HEK293 (cell line): ENCODE measurements at regions not wholly inside any gene's neighbourhood (a gene's known extent, or its start where the extent isn't known, plus 50 kb on each side); places are given as distances from the start of the nearest gene placed in this dataset.

Source experiments
- CTCF ChIA-PET: fragments of 350-600 bp; formaldehyde crosslinking; extraction: SDS; loops from one replicate; lab custom pipeline; 2021; ENCODE audit warnings: antibody characterized with exemption; lab: Yijun Ruan, JAX
- POLR2A ChIA-PET: fragments of 300-600 bp; formaldehyde crosslinking; extraction: SDS; loops from one replicate; lab custom pipeline; 2020; ENCODE audit warnings: antibody characterized with exemption, inconsistent platforms; lab: Yijun Ruan, JAX
- H3K27ac ChIP-seq: fragments of 200-500 bp; sonication (Bioruptor generic); 2 replicates; pipeline ENCODE4 v1.5.1; 2014; ENCODE audit warnings: low read depth, low read length, control low read depth, inconsistent platforms; ENCODE audit errors: extremely low read depth
- H3K36me3 ChIP-seq, 2 experiments: fragments of 200-500 bp in 1 of 2; sonication (Bioruptor generic) in 1 of 2; 1 replicate in 1 of 2; 2 replicates in 1 of 2; pipeline ENCODE4 v1.5.1; 2014 to 2017; ENCODE audit warnings: inconsistent platforms in 2 of 2, low read length in 2 of 2; ENCODE audit not compliant: control insufficient read depth in 2 of 2, insufficient read depth in 1 of 2
- H3K4me1 ChIP-seq: fragments of 200-500 bp; sonication (Bioruptor generic); 2 replicates; pipeline ENCODE4 v1.5.1; 2014; ENCODE audit warnings: mild to moderate bottlenecking, low read length, inconsistent platforms; ENCODE audit not compliant: control insufficient read depth, insufficient read depth
- H3K4me3 ChIP-seq: 2 replicates; pipeline ENCODE4 v1.5.1; 2011; ENCODE audit warnings: low read depth, mild to moderate bottlenecking, control low read depth, low read length, moderate library complexity
- H3K9me3 ChIP-seq: fragments of 200-500 bp; sonication (Bioruptor generic); 2 replicates; pipeline ENCODE4 v1.5.1; 2014; ENCODE audit warnings: low read depth, low read length, inconsistent platforms; ENCODE audit not compliant: control insufficient read depth, insufficient read depth
- SCRT2 ChIP-seq: fragments of 450-650 bp; formaldehyde crosslinking; IDR thresholded peaks from 2 replicates; pipeline ENCODE4 v1.5.1; 2016; ENCODE audit warnings: missing biosample characterization, missing genetic modification characterization
- ZFHX2 ChIP-seq: fragments of 450-650 bp; formaldehyde crosslinking; conservative IDR thresholded peaks from 2 replicates; pipeline ENCODE4 v1.5.1; 2016; ENCODE audit warnings: missing biosample characterization, missing genetic modification characterization
- ZFP3 ChIP-seq: fragments of 450-650 bp; formaldehyde crosslinking; IDR thresholded peaks from 2 replicates; pipeline ENCODE4 v1.5.1; 2016; ENCODE audit warnings: low read depth, missing biosample characterization, missing genetic modification characterization
- ZNF138 ChIP-seq: fragments of 450-650 bp; formaldehyde crosslinking; IDR thresholded peaks from 2 replicates; pipeline ENCODE4 v1.5.1; 2016; ENCODE audit warnings: missing biosample characterization, missing genetic modification characterization, borderline replicate concordance
- ZNF16 ChIP-seq: fragments of 450-650 bp; formaldehyde crosslinking; IDR thresholded peaks from 2 replicates; pipeline ENCODE4 v1.5.1; 2016; ENCODE audit warnings: low read depth, missing biosample characterization, missing genetic modification characterization
- ZNF211 ChIP-seq: fragments of 450-650 bp; formaldehyde crosslinking; IDR thresholded peaks from 2 replicates; pipeline ENCODE4 v1.5.1; 2016; ENCODE audit warnings: low read depth, missing biosample characterization, missing genetic modification characterization
- ZNF214 ChIP-seq: fragments of 450-650 bp; formaldehyde crosslinking; IDR thresholded peaks from 2 replicates; pipeline ENCODE4 v1.5.1; 2017; ENCODE audit warnings: missing biosample characterization, mild to moderate bottlenecking, missing genetic modification characterization, borderline replicate concordance
- ZNF488 ChIP-seq: fragments of 450-650 bp; formaldehyde crosslinking; IDR thresholded peaks from 2 replicates; pipeline ENCODE4 v1.5.1; 2016; ENCODE audit warnings: missing biosample characterization, missing genetic modification characterization
- ZNF518A ChIP-seq: fragments of 450-650 bp; formaldehyde crosslinking; conservative IDR thresholded peaks from 2 replicates; pipeline ENCODE4 v1.5.1; 2016; ENCODE audit warnings: low read depth, missing biosample characterization, missing genetic modification characterization
- ZNF561 ChIP-seq: fragments of 450-650 bp; IDR thresholded peaks from 2 replicates; pipeline ENCODE4 v1.5.1; 2018; ENCODE audit warnings: missing biosample characterization, missing genetic modification characterization, borderline replicate concordance
- ZNF596 ChIP-seq: fragments of 450-650 bp; IDR thresholded peaks from 2 replicates; pipeline ENCODE4 v1.5.0; 2018; ENCODE audit warnings: missing biosample characterization, mild to moderate bottlenecking, missing genetic modification characterization, moderate library complexity
- ZNF610 ChIP-seq: fragments of 450-650 bp; formaldehyde crosslinking; IDR thresholded peaks from 2 replicates; pipeline ENCODE4 v1.5.1; 2016; ENCODE audit warnings: missing biosample characterization, missing genetic modification characterization, borderline replicate concordance
- ZNF621 ChIP-seq: fragments of 450-650 bp; formaldehyde crosslinking; IDR thresholded peaks from 2 replicates; pipeline ENCODE4 v1.5.1; 2017; ENCODE audit warnings: missing biosample characterization, missing genetic modification characterization
- ZNF791 ChIP-seq: fragments of 450-650 bp; formaldehyde crosslinking; IDR thresholded peaks from 2 replicates; pipeline ENCODE4 v1.5.1; 2016; ENCODE audit warnings: missing biosample characterization, missing genetic modification characterization
- TF ChIP-seq, protein P1 (sequence below): fragments of 450-650 bp; formaldehyde crosslinking; IDR thresholded peaks from 2 replicates; pipeline ENCODE4 v1.5.1; 2017; ENCODE audit warnings: missing biosample characterization, missing genetic modification characterization
- TF ChIP-seq, protein P2 (sequence below): fragments of 450-650 bp; formaldehyde crosslinking; IDR thresholded peaks from 2 replicates; pipeline ENCODE4 v1.5.1; 2016; ENCODE audit warnings: missing biosample characterization, missing genetic modification characterization
- TF ChIP-seq, protein P3 (sequence below): fragments of 450-650 bp; formaldehyde crosslinking; IDR thresholded peaks from 2 replicates; pipeline ENCODE4 v1.5.1; 2016; ENCODE audit warnings: missing biosample characterization, missing genetic modification characterization, low read depth

- POLR2A ChIA-PET, result no interaction called here
- H3K36me3 ChIP-seq, result no peaks in the 10 kb centered on the region
- H3K4me3 ChIP-seq, result no peak overlapping the region
- H3K4me1 ChIP-seq, result no peaks in the 10 kb centered on the region
- CTCF ChIA-PET, result no interaction called here
- H3K9me3 ChIP-seq, result no peaks in the 10 kb centered on the region
- no peak overlapping the region for H3K27ac ChIP-seq
- TF ChIP-seq, protein P1, sequence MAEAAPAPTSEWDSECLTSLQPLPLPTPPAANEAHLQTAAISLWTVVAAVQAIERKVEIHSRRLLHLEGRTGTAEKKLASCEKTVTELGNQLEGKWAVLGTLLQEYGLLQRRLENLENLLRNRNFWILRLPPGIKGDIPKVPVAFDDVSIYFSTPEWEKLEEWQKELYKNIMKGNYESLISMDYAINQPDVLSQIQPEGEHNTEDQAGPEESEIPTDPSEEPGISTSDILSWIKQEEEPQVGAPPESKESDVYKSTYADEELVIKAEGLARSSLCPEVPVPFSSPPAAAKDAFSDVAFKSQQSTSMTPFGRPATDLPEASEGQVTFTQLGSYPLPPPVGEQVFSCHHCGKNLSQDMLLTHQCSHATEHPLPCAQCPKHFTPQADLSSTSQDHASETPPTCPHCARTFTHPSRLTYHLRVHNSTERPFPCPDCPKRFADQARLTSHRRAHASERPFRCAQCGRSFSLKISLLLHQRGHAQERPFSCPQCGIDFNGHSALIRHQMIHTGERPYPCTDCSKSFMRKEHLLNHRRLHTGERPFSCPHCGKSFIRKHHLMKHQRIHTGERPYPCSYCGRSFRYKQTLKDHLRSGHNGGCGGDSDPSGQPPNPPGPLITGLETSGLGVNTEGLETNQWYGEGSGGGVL, result no peak
- TF ChIP-seq ZNF16 (no peak), ZNF214 (tag by site-specific recombination) (no peak), ZNF488 (tag by site-specific recombination) (no peak), ZNF596 (no peak), SCRT2 (no peak), ZFP3 (tag by site-specific recombination) (no peak), ZNF138 (tag by site-specific recombination) (no peak), ZNF518A (tag by site-specific recombination) (no peak), ZFHX2 (no peak), ZNF561 (tag by site-specific recombination) (no peak), ZNF610 (tag by site-specific recombination) (no peak), ZNF621 (tag by site-specific recombination) (no peak), ZNF211 (tag by site-specific recombination) (no peak), ZNF791 (tag by site-specific recombination) (no peak)
- TF ChIP-seq, protein P2, sequence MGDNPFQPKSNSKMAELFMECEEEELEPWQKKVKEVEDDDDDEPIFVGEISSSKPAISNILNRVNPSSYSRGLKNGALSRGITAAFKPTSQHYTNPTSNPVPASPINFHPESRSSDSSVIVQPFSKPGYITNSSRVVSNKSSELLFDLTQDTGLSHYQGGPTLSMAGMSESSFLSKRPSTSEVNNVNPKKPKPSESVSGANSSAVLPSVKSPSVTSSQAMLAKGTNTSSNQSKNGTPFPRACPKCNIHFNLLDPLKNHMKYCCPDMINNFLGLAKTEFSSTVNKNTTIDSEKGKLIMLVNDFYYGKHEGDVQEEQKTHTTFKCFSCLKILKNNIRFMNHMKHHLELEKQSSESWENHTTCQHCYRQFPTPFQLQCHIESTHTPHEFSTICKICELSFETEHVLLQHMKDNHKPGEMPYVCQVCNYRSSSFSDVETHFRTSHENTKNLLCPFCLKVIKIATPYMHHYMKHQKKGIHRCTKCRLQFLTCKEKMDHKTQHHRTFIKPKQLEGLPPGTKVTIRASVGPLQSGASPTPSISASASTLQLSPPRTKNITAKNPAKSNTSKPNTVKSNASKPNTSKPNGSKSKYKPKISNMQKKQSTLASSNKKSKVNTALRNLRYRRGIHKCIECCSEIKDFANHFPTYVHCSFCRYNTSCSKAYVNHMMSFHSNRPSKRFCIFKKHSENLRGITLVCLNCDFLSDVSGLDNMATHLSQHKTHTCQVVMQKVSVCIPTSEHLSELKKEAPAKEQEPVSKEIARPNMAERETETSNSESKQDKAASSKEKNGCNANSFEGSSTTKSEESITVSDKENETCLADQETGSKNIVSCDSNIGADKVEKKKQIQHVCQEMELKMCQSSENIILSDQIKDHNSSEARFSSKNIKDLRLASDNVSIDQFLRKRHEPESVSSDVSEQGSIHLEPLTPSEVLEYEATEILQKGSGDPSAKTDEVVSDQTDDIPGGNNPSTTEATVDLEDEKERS (tag by site-specific recombination), result no peak
- TF ChIP-seq, protein P3, sequence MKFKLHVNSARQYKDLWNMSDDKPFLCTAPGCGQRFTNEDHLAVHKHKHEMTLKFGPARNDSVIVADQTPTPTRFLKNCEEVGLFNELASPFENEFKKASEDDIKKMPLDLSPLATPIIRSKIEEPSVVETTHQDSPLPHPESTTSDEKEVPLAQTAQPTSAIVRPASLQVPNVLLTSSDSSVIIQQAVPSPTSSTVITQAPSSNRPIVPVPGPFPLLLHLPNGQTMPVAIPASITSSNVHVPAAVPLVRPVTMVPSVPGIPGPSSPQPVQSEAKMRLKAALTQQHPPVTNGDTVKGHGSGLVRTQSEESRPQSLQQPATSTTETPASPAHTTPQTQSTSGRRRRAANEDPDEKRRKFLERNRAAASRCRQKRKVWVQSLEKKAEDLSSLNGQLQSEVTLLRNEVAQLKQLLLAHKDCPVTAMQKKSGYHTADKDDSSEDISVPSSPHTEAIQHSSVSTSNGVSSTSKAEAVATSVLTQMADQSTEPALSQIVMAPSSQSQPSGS (tag by site-specific recombination), result no peak
These were observed 267.2 kb downstream of the MAT2B start for GRCh38 chr5:163772644-163773043.
